Stomach smooth muscle (tissue), 2 donors: ENCODE measurements at regions not wholly inside any gene's neighbourhood (a gene's known extent, or its start where the extent isn't known, plus 50 kb on each side); places are given as distances from the start of the nearest gene placed in this dataset.

Experiments
- H3K27ac ChIP-seq: one replicate; pipeline ENCODE4 v1.7.0; 2013; ENCODE audit warnings: mild to moderate bottlenecking, low read length, inconsistent platforms
- H3K27me3 ChIP-seq, 2 donors: one replicate each; pipeline ENCODE4 v1.7.0; 2013; ENCODE audit warnings: low read length in 2 of 2; ENCODE audit not compliant: insufficient read depth in 2 of 2, control insufficient read depth in 1 of 2
- H3K36me3 ChIP-seq, 2 donors: one replicate each; pipeline ENCODE4 v1.7.0; 2013; ENCODE audit warnings: low read length in 2 of 2; ENCODE audit not compliant: control insufficient read depth in 2 of 2, insufficient read depth in 2 of 2
- H3K4me1 ChIP-seq: one replicate; pipeline ENCODE4 v1.7.0; 2013; ENCODE audit warnings: low read length; ENCODE audit not compliant: control insufficient read depth, insufficient read depth
- H3K4me3 ChIP-seq, 2 donors: one replicate each; pipeline ENCODE4 v1.7.0; 2013; ENCODE audit warnings: low read length in 2 of 2
- H3K9ac ChIP-seq, 2 donors: one replicate each; pipeline ENCODE4 v1.7.0; 2013; ENCODE audit warnings: low read length in 2 of 2, mild to moderate bottlenecking in 1 of 2
- H3K9me3 ChIP-seq, 2 donors: one replicate each; pipeline ENCODE4 v1.7.0; 2013; ENCODE audit warnings: low read length in 2 of 2; ENCODE audit not compliant: control insufficient read depth in 2 of 2
- donor health status: healthy.
- donor health status: Pancreatic carcinoma.

GRCh38 chrX:46366381-46367207 is 178.6 kb downstream of the ZNF674 start:
- Histone ChIP-seq H3K9me3 (no peaks in the 10 kb centered on the region), H3K27ac (no peak overlapping the region), H3K4me1 (no peaks in the 10 kb centered on the region), H3K9ac (no peak overlapping the region), H3K4me3 (no peak overlapping the region), H3K27me3 (no peaks in the 10 kb centered on the region), H3K36me3 (no peaks in the 10 kb centered on the region)

- Histone ChIP-seq H3K27me3 (no peaks in the 10 kb centered on the region), H3K36me3 (no peaks in the 10 kb centered on the region), H3K9ac (no peak overlapping the region), H3K27ac (no peak overlapping the region), H3K4me1 (no peaks in the 10 kb centered on the region), H3K9me3 (peaks cover 0 to 3% of the 10 kb centered on the region in 2 donors), H3K4me3 (no peak overlapping the region)
These were observed 190.7 kb downstream of the ZNF674 start for GRCh38 chrX:46354481-46354880.

GRCh38 chrX:46341767-46342322 is 203.4 kb downstream of the ZNF674 start:
- H3K9me3 ChIP-seq, result peaks cover 0 to 2% of the 10 kb centered on the region in 2 donors

GRCh38 chrX:46340696-46341095 is 204.5 kb downstream of the ZNF674 start:
- H3K9ac ChIP-seq, result no peak overlapping the region
- no peaks in the 10 kb centered on the region for H3K36me3 ChIP-seq
- H3K4me3 ChIP-seq, result no peak overlapping the region
- peaks cover 0 to 2% of the 10 kb centered on the region in 2 donors for H3K9me3 ChIP-seq
- H3K27ac ChIP-seq, result no peak overlapping the region
- H3K27me3 ChIP-seq, result no peaks in the 10 kb centered on the region
- no peaks in the 10 kb centered on the region for H3K4me1 ChIP-seq

More at GRCh38 chrX:46341767-46342322, 203.4 kb downstream of the ZNF674 start:
- no peaks in the 10 kb centered on the region for H3K27me3 ChIP-seq
- no peak overlapping the region for H3K27ac ChIP-seq
- H3K36me3 ChIP-seq, result no peaks in the 10 kb centered on the region
- no peaks in the 10 kb centered on the region for H3K4me1 ChIP-seq
- no peak overlapping the region for H3K9ac ChIP-seq
- H3K4me3 ChIP-seq, result no peak overlapping the region

- no peaks in the 10 kb centered on the region for H3K36me3 ChIP-seq
- H3K4me3 ChIP-seq, result no peak overlapping the region
- no peaks in the 10 kb centered on the region for H3K4me1 ChIP-seq
These were observed 211.7 kb downstream of the ZNF674 start for GRCh38 chrX:46333550-46333949.

GRCh38 chrX:46330981-46331380 is 214.2 kb downstream of the ZNF674 start:
- Histone ChIP-seq H3K27me3 (peaks cover 0 to 9% of the 10 kb centered on the region in 2 donors), H3K4me1 (no peaks in the 10 kb centered on the region), H3K4me3 (no peak overlapping the region), H3K27ac (no peak overlapping the region), H3K9ac (no peak overlapping the region), H3K9me3 (peaks cover 0 to 3% of the 10 kb centered on the region in 2 donors), H3K36me3 (no peaks in the 10 kb centered on the region)

More at GRCh38 chrX:46333550-46333949, 211.7 kb downstream of the ZNF674 start:
- Histone ChIP-seq H3K27me3 (peaks cover 0 to 7% of the 10 kb centered on the region in 2 donors), H3K27ac (no peak overlapping the region), H3K9me3 (peaks cover 0 to 3% of the 10 kb centered on the region in 2 donors), H3K9ac (no peak overlapping the region)

- Histone ChIP-seq H3K27me3 (peaks cover 0 to 9% of the 10 kb centered on the region in 2 donors), H3K4me1 (no peaks in the 10 kb centered on the region), H3K4me3 (no peak overlapping the region), H3K36me3 (no peaks in the 10 kb centered on the region), H3K9ac (no peak overlapping the region), H3K27ac (no peak overlapping the region), H3K9me3 (peaks cover 0 to 3% of the 10 kb centered on the region in 2 donors)
These were observed 214.7 kb downstream of the ZNF674 start for GRCh38 chrX:46330513-46330912.

- no peak overlapping the region for H3K9ac ChIP-seq
- H3K27me3 ChIP-seq, result peaks cover 0 to 9% of the 10 kb centered on the region in 2 donors
- H3K36me3 ChIP-seq, result no peaks in the 10 kb centered on the region
- no peak overlapping the region for H3K27ac ChIP-seq
- H3K4me3 ChIP-seq, result no peak overlapping the region
- peaks cover 3% of the 10 kb centered on the region for H3K4me1 ChIP-seq
- peaks cover 0 to 3% of the 10 kb centered on the region in 2 donors for H3K9me3 ChIP-seq
These were observed 217.1 kb downstream of the ZNF674 start for GRCh38 chrX:46328133-46328532.

- Histone ChIP-seq H3K4me1 (peaks cover 3% of the 10 kb centered on the region), H3K36me3 (no peaks in the 10 kb centered on the region), H3K9me3 (peaks cover 0 to 3% of the 10 kb centered on the region in 2 donors), H3K27me3 (peaks cover 0 to 7% of the 10 kb centered on the region in 2 donors), H3K27ac (no peak overlapping the region), H3K9ac (no peak overlapping the region), H3K4me3 (no peak overlapping the region)
These were observed 217.6 kb downstream of the ZNF674 start for GRCh38 chrX:46327566-46328115.

- H3K9ac ChIP-seq, result no peak overlapping the region
- H3K27me3 ChIP-seq, result peaks cover 0 to 2% of the 10 kb centered on the region in 2 donors
- no peak overlapping the region for H3K27ac ChIP-seq
- no peaks in the 10 kb centered on the region for H3K9me3 ChIP-seq
- H3K4me3 ChIP-seq, result no peak overlapping the region
- H3K36me3 ChIP-seq, result no peaks in the 10 kb centered on the region
- H3K4me1 ChIP-seq, result peaks cover 3% of the 10 kb centered on the region
These were observed 219.1 kb downstream of the ZNF674 start for GRCh38 chrX:46326161-46326560.
